ENCODE measurements at regions not wholly inside any gene's neighbourhood (a gene's known extent, or its start where the extent isn't known, plus 50 kb on each side); places are given as distances from the start of the nearest gene placed in this dataset.

- FAIRE-seq (no peak), DNase-seq (ENCODE audit: insufficient read length, low spot score) (no peak)
- TF ChIP-seq POLR2A (IDR thresholded peaks at IDR 0.05; ENCODE audit: low read depth, low read length), result no peak
Observed at GRCh38 chr14:73800970-73801515, 50.6 kb upstream of the PTGR2 start.

GRCh38 chr14:73797543-73798265 lies 53.9 kb upstream of the PTGR2 start:
- FAIRE-seq (no peak), DNase-seq (ENCODE audit: insufficient read length, low spot score) (no peak)
- no peak for TF ChIP-seq POLR2A (IDR thresholded peaks at IDR 0.05; ENCODE audit: low read depth, low read length)

GRCh38 chr14:73796893-73797542 lies 54.6 kb upstream of the PTGR2 start:
- FAIRE-seq (no peak), DNase-seq (ENCODE audit: insufficient read length, low spot score) (no peak)
- TF ChIP-seq POLR2A (IDR thresholded peaks at IDR 0.05; ENCODE audit: low read depth, low read length), result no peak

DNA sequence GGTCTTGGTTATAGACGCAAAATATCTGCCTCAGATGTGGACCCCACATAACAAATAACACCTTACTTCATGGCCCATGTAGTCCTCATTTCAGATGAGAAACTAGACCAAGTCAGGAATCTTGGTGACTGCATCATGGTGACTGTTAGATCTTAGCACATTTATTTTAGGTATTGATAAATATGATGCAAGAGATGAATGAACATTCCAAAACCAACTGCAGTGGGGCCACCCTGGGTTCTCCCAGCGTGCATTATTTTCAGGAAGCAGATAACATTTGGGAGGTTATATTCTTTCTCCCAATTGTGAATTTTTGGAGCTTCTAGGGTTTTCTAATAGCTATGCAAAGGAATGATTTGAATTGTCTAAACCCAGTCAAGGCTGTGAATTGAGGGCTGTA lies 55.2 kb upstream of the PTGR2 start:
- no peak for DNase-seq (ENCODE audit: insufficient read length, low spot score)
- no peak for FAIRE-seq
- no peak for TF ChIP-seq POLR2A (IDR thresholded peaks at IDR 0.05; ENCODE audit: low read depth, low read length)

DNA sequence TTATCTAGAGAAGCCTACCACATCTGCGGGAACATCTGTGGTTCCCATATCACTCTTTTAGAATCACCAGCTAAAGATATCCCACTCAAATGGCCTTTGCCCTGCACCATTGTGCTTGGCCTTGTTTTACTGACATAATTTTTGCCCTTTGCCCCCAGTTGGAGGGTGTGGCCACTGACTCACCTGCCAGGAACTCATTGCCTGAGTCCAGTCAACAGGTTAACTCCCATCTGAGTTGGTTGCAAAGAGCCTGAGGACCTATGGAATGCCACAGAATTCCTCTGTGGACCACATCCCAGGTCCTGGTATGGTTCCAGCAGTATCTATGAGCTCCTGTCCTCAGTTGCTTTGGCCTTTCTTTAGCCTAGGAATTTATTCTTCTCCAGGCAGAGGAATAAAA lies 55.7 kb upstream of the PTGR2 start:
- peak; percentile 93 for FAIRE-seq
- DNase-seq (ENCODE audit: insufficient read length, low spot score), result peak; percentile 45
- no peak for TF ChIP-seq POLR2A (IDR thresholded peaks at IDR 0.05; ENCODE audit: low read depth, low read length)

- DNase-seq (ENCODE audit: insufficient read length, low spot score) (no peak), FAIRE-seq (no peak)
- no peak for TF ChIP-seq POLR2A (IDR thresholded peaks at IDR 0.05; ENCODE audit: low read depth, low read length)
Observed at GRCh38 chr14:73795466-73795865, 56.2 kb upstream of the PTGR2 start.

DNA sequence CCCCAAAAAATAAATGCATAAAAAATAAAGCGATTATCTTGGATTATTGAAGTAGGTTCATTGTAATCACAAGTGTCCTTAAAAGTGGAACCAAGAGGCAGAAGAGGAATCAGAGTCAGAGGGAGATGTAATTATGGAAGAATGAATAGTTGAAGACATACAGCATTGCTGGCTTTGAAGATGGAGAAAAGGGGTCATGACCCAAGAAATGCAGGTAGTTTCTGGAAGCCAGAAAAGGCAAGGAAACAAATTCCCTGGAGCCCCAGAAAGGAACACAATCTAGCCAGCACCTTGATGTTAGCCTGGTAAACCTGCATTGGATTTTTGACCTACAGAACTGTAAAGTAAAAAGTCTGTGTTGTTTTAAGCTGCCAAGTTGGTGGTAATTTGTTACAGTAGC lies 57.5 kb upstream of the PTGR2 start:
- no peak for TF ChIP-seq POLR2A (IDR thresholded peaks at IDR 0.05; ENCODE audit: low read depth, low read length)
- FAIRE-seq (no peak), DNase-seq (ENCODE audit: insufficient read length, low spot score) (no peak)

DNA sequence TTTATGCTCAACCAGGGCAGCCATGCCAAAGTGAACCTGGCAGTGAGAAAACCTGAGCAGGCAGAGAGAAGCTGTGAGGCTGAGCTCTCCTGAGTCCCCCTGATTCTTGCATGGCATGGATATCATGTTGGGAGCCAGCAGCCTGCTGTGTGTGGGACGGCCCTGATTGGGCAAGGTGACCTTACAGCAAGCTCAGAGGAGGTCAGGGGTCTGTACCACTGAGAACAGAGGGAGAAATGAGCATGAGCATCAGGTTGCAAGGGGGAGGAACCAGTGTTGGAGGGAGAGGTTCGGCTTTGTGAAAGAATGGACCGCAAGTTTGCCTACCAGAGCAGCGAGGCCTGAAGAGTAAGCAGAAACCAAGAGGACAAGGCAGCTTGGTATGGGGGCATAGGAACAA lies 59.1 kb upstream of the PTGR2 start:
- DNase-seq (ENCODE audit: insufficient read length, low spot score) (no peak), FAIRE-seq (no peak)
- no peak for TF ChIP-seq POLR2A (IDR thresholded peaks at IDR 0.05; ENCODE audit: low read depth, low read length)

GRCh38 chr14:73789989-73790581 lies 61.5 kb upstream of the PTGR2 start:
- DNase-seq (ENCODE audit: insufficient read length, low spot score) (peak; percentile 35), FAIRE-seq (peak; percentile 79)
- TF ChIP-seq POLR2A (IDR thresholded peaks at IDR 0.05; ENCODE audit: low read depth, low read length), result no peak

DNA sequence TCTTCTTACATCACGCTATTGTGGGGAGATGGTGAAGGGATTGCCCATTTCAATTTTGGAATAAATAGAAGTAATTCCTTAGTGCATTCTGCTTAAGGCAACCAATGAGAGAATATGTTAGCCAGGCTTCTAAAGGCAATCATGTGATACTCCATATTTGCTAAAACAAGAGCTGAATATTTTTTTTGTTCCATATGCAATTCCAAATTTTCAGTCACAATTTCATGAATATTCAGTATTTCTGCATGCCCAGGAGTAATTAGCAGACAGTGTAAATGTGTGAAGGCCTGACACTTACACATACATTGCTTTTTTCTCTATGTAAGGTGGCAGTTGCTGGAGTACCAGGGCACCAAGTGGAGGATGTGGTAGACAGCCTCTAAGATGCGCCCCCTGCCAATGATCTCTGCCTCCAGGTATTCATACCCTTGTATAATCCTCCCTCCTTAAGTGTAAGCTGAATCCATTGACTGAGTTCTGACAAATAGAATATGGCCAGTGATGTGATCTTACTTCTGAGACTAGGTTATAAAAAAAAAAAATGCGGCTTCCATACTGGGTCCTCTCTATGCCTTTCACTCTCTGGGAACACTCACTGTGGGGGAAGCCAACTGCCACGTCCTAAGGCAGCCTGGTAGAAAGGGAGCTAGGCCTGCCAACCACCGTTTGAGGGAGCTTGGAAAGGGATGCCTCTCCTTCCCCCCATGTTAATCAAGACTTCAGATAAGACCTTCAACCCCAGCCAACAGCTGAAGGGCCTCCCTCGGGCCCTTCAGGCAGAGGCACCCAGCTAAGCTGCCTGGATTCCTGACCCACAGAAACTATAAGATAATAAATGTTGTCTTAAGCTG lies 62.7 kb upstream of the PTGR2 start:
- TF ChIP-seq POLR2A (IDR thresholded peaks at IDR 0.05; ENCODE audit: low read depth, low read length), result no peak
- DNase-seq (ENCODE audit: insufficient read length, low spot score) (no peak), FAIRE-seq (no peak)

- TF ChIP-seq POLR2A (IDR thresholded peaks at IDR 0.05; ENCODE audit: low read depth, low read length), result no peak
- DNase-seq (ENCODE audit: insufficient read length, low spot score), result no peak
- FAIRE-seq, result no peak
Observed at GRCh38 chr14:73788317-73788598, 63.4 kb upstream of the PTGR2 start.

DNA sequence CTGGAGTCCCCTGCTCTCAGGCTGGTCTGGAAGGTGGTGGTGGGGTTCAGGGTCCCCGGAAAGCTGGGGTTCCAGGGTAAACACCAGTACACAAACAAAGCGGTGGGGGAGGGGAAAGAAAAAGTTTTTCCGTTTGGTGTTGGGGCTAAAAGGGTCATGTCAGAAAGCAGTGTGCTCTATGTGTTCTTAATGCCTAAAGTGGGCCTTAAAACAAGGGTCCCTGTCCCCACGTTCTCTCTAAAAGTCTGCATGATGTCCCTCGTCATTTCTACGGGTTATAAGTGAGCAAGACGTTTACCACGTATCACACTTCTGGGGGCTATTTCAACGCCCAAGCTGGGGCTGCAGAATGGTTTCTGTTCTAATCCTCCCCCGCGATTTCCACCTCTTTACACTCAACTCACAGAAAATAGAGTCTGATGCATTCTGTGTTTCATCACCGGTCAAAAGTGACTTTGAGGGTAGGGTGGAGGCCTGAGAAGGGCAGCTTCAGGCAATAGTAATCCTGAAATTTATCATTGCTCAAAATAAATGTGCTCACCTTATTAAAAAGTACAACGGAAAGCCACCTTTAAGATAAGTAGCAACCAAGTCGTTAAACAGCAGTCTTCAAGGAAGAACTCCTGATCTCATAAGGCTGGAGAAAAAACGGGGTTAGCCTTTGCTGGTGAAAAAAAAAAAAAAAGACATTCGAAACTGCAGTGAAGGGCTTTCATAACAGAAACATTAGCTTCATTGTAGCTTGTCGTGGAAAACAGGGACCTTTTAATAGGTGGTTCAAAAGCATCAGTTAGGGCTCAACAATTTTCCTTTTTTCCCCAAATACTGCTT lies 63.9 kb upstream of the PTGR2 start:
- TF ChIP-seq POLR2A (IDR thresholded peaks at IDR 0.05; ENCODE audit: low read depth, low read length), result no peak
- FAIRE-seq, result no peak

More for the DNA sequence above, 63.9 kb upstream of the PTGR2 start:
- no peak for DNase-seq (ENCODE audit: insufficient read length, low spot score)
